IPS-18a (cell line): ENCODE measurements at regions not wholly inside any gene's neighbourhood (a gene's known extent, or its start where the extent isn't known, plus 50 kb on each side); places are given as distances from the start of the nearest gene placed in this dataset.

Source experiments
- H3K27ac ChIP-seq: one replicate; pipeline ENCODE4 v1.5.1; 2013; ENCODE audit warnings: low read length
- H3K27me3 ChIP-seq: one replicate; pipeline ENCODE4 v1.6.1; 2013; ENCODE audit warnings: mild to moderate bottlenecking, low read length; ENCODE audit not compliant: control insufficient read depth, insufficient read depth
- H3K36me3 ChIP-seq: one replicate; pipeline ENCODE4 v1.6.1; 2013; ENCODE audit warnings: low read depth, low read length; ENCODE audit not compliant: control insufficient read depth
- H3K4me1 ChIP-seq: one replicate; pipeline ENCODE4 v1.6.1; 2013; ENCODE audit warnings: low read depth, low read length; ENCODE audit not compliant: control insufficient read depth
- H3K4me3 ChIP-seq: one replicate; pipeline ENCODE4 v1.5.1; 2013; ENCODE audit warnings: low read length
- H3K9ac ChIP-seq: one replicate; pipeline ENCODE4 v1.6.1; 2013; ENCODE audit warnings: mild to moderate bottlenecking, low read length, moderate library complexity
- H3K9me3 ChIP-seq: one replicate; pipeline ENCODE4 v1.6.1; 2013; ENCODE audit warnings: low read depth, low read length; ENCODE audit not compliant: control insufficient read depth

DNA sequence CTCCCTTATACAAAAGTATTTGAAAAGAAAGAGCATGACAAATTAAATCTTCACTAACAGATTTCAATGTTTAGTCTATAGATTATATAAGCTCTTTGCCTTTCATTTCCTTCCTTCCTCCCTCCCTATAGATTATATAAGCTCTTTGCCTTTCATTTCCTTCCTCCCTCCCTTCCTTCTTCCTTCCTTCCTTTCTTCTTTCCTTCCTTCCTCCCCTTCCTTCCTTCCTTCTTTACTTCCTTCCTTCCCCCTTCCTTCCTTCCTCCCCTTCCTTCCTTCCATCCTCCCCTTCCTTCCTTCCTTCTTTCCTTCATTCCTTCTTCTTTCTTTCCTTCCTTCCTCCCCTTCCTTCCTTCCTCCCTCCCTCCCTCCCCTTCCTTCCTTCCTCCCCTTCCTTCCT lies 209.8 kb upstream of the CBLB start:
- Histone ChIP-seq H3K27ac (no peak overlapping the region), H3K4me3 (no peak overlapping the region), H3K9me3 (no peaks in the 10 kb centered on the region), H3K4me1 (no peaks in the 10 kb centered on the region), H3K27me3 (no peaks in the 10 kb centered on the region), H3K9ac (no peak overlapping the region), H3K36me3 (no peaks in the 10 kb centered on the region)

DNA sequence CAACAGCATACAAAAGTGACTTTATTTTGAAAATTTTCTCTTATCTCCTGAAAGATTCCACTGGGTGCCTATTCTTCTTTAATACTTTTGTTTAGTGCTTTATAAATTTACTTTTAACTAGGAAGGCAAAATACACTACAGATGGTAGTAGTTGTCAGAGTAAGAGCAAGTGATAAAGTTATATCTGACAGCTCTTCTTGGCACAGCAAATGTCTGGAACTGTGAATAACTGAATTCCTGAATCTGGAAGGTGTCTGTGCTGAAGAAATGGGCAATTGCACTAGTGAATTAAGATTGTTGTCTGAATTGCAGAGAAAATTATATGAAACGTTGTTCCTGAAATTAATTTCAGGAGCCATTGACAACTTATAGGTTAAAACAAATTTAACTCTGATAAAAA lies 213.8 kb upstream of the CBLB start:
- Histone ChIP-seq H3K9ac (no peak overlapping the region), H3K36me3 (no peaks in the 10 kb centered on the region), H3K9me3 (no peaks in the 10 kb centered on the region), H3K27ac (no peak overlapping the region), H3K4me1 (no peaks in the 10 kb centered on the region), H3K27me3 (no peaks in the 10 kb centered on the region), H3K4me3 (no peak overlapping the region)

DNA sequence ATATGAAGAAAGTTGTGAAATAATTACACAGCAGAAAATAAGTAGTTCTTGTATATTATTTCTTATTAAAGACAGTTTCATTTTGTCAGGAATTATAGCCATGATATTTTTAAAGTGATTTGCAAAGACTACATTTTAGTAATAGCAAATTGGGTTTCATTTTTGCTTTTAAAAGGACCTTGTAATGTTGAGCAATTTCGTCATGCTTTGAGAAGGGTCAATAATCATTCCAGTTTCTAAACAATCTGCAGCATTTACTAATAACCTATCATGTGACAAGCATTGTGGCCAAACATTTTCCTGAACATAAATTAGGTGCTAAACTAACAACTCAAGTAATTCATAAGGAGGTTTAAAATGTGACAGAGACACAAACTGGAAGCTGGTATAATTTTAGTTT lies 214.4 kb upstream of the CBLB start:
- no peaks in the 10 kb centered on the region for H3K27me3 ChIP-seq
- H3K9ac ChIP-seq: no peak overlapping the region
- H3K9me3 ChIP-seq: no peaks in the 10 kb centered on the region
- no peak overlapping the region for H3K4me3 ChIP-seq
- H3K4me1 ChIP-seq: no peaks in the 10 kb centered on the region
- no peak overlapping the region for H3K27ac ChIP-seq
- no peaks in the 10 kb centered on the region for H3K36me3 ChIP-seq

DNA sequence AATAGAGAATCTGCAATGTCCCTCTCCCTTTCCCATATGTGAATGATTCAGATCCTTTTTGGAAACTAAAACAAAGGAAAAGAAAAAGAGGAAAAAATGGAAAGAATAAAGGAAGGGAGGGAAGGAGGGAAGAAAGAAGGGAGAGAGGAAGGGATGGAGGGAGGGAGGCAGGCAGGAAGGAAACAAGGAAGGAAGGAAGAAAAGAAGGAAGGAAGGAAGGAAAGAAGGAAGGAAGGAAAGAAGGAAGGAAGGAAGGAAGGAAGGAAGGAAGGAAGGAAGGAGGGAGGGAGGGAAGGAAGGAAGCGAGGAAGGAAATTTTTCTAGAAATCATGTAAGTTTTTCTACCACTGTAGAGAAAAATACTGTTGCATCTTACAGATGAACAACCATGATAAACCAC lies 215.0 kb upstream of the CBLB start:
- H3K4me1 ChIP-seq: no peaks in the 10 kb centered on the region
- no peaks in the 10 kb centered on the region for H3K27me3 ChIP-seq
- H3K9ac ChIP-seq: no peak overlapping the region
- no peak overlapping the region for H3K4me3 ChIP-seq
- H3K36me3 ChIP-seq: no peaks in the 10 kb centered on the region
- H3K27ac ChIP-seq: no peak overlapping the region
- no peaks in the 10 kb centered on the region for H3K9me3 ChIP-seq

- Histone ChIP-seq H3K36me3 (no peaks in the 10 kb centered on the region), H3K27ac (no peak overlapping the region), H3K9ac (no peak overlapping the region), H3K4me1 (no peaks in the 10 kb centered on the region), H3K9me3 (no peaks in the 10 kb centered on the region), H3K4me3 (no peak overlapping the region), H3K27me3 (no peaks in the 10 kb centered on the region)
Measured at GRCh38 chr3:106086038-106086437, 217.2 kb upstream of the CBLB start.

- H3K4me1 ChIP-seq: no peaks in the 10 kb centered on the region
Measured at GRCh38 chr3:106086636-106087035, 217.8 kb upstream of the CBLB start.

DNA sequence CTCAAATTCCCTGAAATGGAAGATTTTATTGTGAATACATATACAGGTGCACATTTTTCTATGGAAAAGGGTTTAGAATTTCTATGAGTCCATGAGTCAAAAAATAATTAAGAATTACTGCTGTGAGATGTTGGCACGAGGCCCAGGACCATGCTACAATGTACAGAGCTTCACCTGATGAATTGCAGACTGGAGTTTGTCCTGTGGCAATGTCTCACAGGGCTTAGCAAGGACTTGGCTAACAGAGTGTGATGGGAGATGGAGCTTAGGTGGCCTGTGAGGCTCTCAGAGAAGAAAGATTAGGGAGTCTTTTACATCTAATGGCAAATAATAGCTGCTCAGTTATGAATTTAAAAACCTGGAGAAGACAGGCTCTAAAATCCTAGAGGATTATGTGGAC lies 219.5 kb upstream of the CBLB start:
- H3K36me3 ChIP-seq: no peaks in the 10 kb centered on the region
- H3K27me3 ChIP-seq: no peaks in the 10 kb centered on the region
- no peak overlapping the region for H3K27ac ChIP-seq
- no peak overlapping the region for H3K4me3 ChIP-seq
- no peaks in the 10 kb centered on the region for H3K9me3 ChIP-seq
- H3K4me1 ChIP-seq: no peaks in the 10 kb centered on the region
- H3K9ac ChIP-seq: no peak overlapping the region

More at GRCh38 chr3:106086636-106087035, 217.8 kb upstream of the CBLB start:
- H3K4me3 ChIP-seq: no peak overlapping the region
- no peak overlapping the region for H3K27ac ChIP-seq
- H3K27me3 ChIP-seq: no peaks in the 10 kb centered on the region
- no peak overlapping the region for H3K9ac ChIP-seq
- H3K36me3 ChIP-seq: no peaks in the 10 kb centered on the region
- H3K9me3 ChIP-seq: no peaks in the 10 kb centered on the region

- no peak overlapping the region for H3K27ac ChIP-seq
- H3K9me3 ChIP-seq: no peaks in the 10 kb centered on the region
- H3K4me1 ChIP-seq: no peaks in the 10 kb centered on the region
- H3K4me3 ChIP-seq: no peak overlapping the region
- no peaks in the 10 kb centered on the region for H3K36me3 ChIP-seq
- no peak overlapping the region for H3K9ac ChIP-seq
- H3K27me3 ChIP-seq: no peaks in the 10 kb centered on the region
Measured at GRCh38 chr3:106088899-106089298, 220.1 kb upstream of the CBLB start.

DNA sequence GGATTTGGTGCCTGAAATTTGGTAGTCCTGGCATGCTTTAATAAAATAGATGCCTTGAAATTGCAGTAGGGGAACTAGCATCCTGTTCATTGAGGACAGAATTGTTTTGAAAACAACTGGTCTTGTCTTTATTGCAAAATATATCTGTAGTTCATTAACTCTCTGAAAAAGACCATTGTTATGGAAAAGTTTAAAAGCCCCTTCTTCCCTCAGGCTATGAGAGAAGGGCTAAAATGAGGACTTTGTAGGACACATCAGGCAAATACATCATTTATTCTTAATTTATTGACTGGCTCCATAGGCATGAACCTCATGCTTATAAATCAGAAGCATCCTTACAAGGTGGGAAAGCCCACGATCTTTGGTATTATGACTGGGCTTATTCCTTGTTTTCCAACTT lies 221.0 kb upstream of the CBLB start:
- Histone ChIP-seq H3K9me3 (no peaks in the 10 kb centered on the region), H3K9ac (no peak overlapping the region), H3K4me1 (no peaks in the 10 kb centered on the region), H3K27me3 (no peaks in the 10 kb centered on the region), H3K4me3 (no peak overlapping the region), H3K27ac (no peak overlapping the region), H3K36me3 (no peaks in the 10 kb centered on the region)

GRCh38 chr3:106092792-106093191 lies 224.0 kb upstream of the CBLB start:
- no peak overlapping the region for H3K27ac ChIP-seq
- no peaks in the 10 kb centered on the region for H3K36me3 ChIP-seq
- no peaks in the 10 kb centered on the region for H3K4me1 ChIP-seq
- no peaks in the 10 kb centered on the region for H3K27me3 ChIP-seq
- no peaks in the 10 kb centered on the region for H3K9me3 ChIP-seq
- no peak overlapping the region for H3K4me3 ChIP-seq
- no peak overlapping the region for H3K9ac ChIP-seq

- no peak overlapping the region for H3K9ac ChIP-seq
- no peak overlapping the region for H3K4me3 ChIP-seq
- H3K27ac ChIP-seq: no peak overlapping the region
Measured at GRCh38 chr3:106093616-106094015, 224.8 kb upstream of the CBLB start.

DNA sequence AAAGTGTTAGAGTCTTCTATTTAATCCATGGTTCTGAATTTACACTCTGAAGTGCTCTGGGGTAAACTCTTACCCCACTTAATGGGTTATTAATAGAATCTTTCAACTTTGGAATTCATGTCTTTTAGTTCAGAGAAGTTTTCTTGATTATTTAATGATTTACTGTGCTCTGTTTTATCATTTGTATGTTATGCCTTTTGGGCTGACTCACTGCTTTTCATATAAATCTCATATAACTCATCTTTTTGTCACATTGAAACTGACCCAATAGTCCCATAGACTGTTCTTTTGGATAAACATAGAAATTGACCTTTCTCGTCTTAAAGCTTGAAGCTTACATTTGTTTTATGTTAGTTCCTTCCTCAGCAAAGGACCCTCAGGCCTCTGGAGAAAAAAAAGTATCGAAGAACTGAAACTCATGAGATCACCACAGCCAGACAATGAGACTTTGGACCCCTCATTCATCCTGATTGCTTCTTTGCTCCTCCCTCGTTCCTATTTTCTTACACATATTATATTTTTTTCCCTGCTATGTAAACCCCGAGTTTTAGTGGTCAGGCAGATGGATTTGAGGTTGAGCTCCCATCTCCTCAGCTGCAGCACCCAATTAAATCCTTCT lies 229.1 kb upstream of the CBLB start:
- H3K9me3 ChIP-seq: peaks cover 2% of the 10 kb centered on the region
- H3K9ac ChIP-seq: no peak overlapping the region

More at GRCh38 chr3:106093616-106094015, 224.8 kb upstream of the CBLB start:
- H3K9me3 ChIP-seq: no peaks in the 10 kb centered on the region
- H3K27me3 ChIP-seq: no peaks in the 10 kb centered on the region
- no peaks in the 10 kb centered on the region for H3K36me3 ChIP-seq
- no peaks in the 10 kb centered on the region for H3K4me1 ChIP-seq

More for the DNA sequence above, 229.1 kb upstream of the CBLB start:
- no peak overlapping the region for H3K4me3 ChIP-seq
- no peaks in the 10 kb centered on the region for H3K36me3 ChIP-seq
- H3K27ac ChIP-seq: no peak overlapping the region
- H3K27me3 ChIP-seq: no peaks in the 10 kb centered on the region
- no peaks in the 10 kb centered on the region for H3K4me1 ChIP-seq
